Activated naive CD8-positive, alpha-beta T cell treated with anti-CD3 and anti-CD28 coated beads, Interleukin-2, amount 50 U/mL, for 24 hours (primary cell): ENCODE measurements at regions not wholly inside any gene's neighbourhood (a gene's known extent, or its start where the extent isn't known, plus 50 kb on each side); places are given as distances from the start of the nearest gene placed in this dataset.

Experiments
- ATAC-seq: fragments of 150-1000 bp; cut with Tn5 transposase; one replicate; pipeline ENCODE4 v1.10.0; 2021
- DNase-seq: peaks from one replicate; pipeline ENCODE4 v3.0.0; 2021
- H3K27ac Mint-ChIP-seq: one replicate; pipeline ENCODE4 v1.8.0; 2021; ENCODE audit warnings: mild to moderate bottlenecking, mixed read lengths
- H3K27me3 Mint-ChIP-seq: one replicate; pipeline ENCODE4 v1.8.0; 2021; ENCODE audit warnings: mixed read lengths
- H3K36me3 Mint-ChIP-seq: one replicate; pipeline ENCODE4 v1.8.0; 2021; ENCODE audit warnings: low read depth, mixed read lengths
- H3K4me1 Mint-ChIP-seq: one replicate; pipeline ENCODE4 v1.8.0; 2021; ENCODE audit warnings: mixed read lengths
- H3K4me3 Mint-ChIP-seq: one replicate; pipeline ENCODE4 v1.8.0; 2021; ENCODE audit warnings: mild to moderate bottlenecking, moderate library complexity, mixed read lengths
- H3K9me3 Mint-ChIP-seq: one replicate; pipeline ENCODE4 v1.8.0; 2021; ENCODE audit warnings: mixed read lengths

DNA sequence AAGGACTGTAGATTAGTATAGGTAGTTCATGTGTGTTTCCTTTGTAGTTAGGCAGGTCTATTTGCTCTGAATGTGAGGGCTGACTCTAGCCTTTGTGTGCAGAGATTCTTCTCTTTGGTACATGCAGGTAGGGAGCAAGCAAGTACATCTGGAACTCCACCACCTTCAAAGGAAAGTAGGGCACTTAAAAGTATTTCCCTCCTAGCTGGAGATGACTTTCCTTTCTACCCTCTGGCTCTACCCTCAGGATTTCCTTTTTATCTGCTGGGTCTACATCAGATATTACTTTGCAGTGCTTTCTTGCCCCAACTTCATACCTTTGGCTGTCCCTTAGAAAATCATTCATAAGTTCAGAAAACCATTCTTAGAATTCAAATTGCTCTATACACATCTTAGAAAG is 91.7 kb upstream of the HIVEP3 start:
- no peak for DNase-seq
- Mint-ChIP-seq H3K36me3 (no peaks in the 10 kb centered on the region), H3K9me3 (no peaks in the 10 kb centered on the region), H3K27ac (no peak overlapping the region), H3K4me1 (peaks cover 19% of the 10 kb centered on the region), H3K4me3 (no peak overlapping the region), H3K27me3 (no peaks in the 10 kb centered on the region)
- no peak for ATAC-seq

DNA sequence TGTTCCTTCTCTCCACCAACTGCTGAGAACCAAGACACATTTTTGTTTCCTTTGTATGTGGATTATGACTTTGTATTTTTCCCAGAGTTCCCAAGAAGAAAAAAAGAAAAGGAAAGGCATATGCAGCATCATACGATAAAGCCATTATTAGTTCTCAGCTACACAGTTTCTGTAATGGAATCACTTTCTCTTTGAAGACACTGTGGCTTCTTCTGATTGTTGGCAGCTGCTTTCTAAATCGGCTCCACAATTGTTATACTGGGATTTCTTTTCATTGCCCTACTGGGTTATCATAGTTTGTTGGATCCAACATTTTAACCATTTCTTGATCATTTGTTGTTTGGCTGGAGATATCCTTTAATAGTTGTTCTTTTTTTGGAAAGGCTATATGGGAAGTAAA is 89.5 kb upstream of the HIVEP3 start:
- ATAC-seq = no peak
- Mint-ChIP-seq H3K4me3 (no peak overlapping the region), H3K9me3 (no peaks in the 10 kb centered on the region), H3K36me3 (no peaks in the 10 kb centered on the region), H3K4me1 (no peaks in the 10 kb centered on the region), H3K27ac (no peak overlapping the region), H3K27me3 (no peaks in the 10 kb centered on the region)
- DNase-seq = no peak

DNA sequence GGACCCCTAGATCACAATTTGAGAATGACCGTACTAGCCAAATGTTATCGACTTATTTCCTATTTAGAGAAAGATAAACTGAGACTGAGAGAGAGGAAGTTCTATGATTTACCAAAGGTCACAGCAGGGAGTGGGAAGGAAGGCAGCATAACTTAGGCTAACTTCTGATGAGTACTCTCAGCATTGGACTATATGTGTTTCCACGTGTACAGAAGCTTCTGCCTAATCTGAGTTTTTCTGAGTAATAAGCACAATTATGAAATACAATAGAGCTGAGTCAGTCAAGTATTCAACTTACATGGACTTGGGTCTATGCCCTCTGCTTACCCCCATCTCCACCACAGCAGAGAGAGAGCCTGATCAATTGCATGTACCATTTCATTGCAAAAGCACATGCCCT is 88.1 kb upstream of the HIVEP3 start:
- DNase-seq = no peak

DNA sequence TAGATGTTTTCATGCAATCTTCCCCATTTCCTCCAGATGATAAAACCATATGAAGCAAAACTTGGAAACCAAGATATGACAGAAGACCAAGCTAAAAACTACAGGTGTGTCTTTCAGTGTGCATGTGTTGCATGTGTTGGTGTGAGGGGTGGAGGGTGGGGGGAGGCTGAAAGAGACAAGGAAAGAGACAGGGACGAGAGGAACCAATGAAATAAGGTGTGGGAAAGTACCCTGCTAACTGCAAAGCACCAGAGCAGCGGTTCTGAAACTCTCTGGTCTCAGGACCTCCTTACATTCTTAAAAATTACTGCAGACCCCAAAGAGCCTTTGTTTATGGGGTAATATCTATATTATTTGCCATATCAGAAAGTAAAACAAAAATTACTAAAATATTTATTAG is 87.4 kb upstream of the HIVEP3 start:
- H3K36me3 Mint-ChIP-seq = no peaks in the 10 kb centered on the region
- no peak for DNase-seq
- no peak overlapping the region for H3K4me3 Mint-ChIP-seq
- no peaks in the 10 kb centered on the region for H3K9me3 Mint-ChIP-seq
- no peaks in the 10 kb centered on the region for H3K4me1 Mint-ChIP-seq
- no peak for ATAC-seq
- H3K27me3 Mint-ChIP-seq = no peaks in the 10 kb centered on the region
- no peak overlapping the region for H3K27ac Mint-ChIP-seq

More for the DNA sequence above, 88.1 kb upstream of the HIVEP3 start:
- H3K27ac Mint-ChIP-seq = no peak overlapping the region
- ATAC-seq = no peak
- no peaks in the 10 kb centered on the region for H3K4me1 Mint-ChIP-seq
- H3K9me3 Mint-ChIP-seq = no peaks in the 10 kb centered on the region
- H3K36me3 Mint-ChIP-seq = no peaks in the 10 kb centered on the region
- no peak overlapping the region for H3K4me3 Mint-ChIP-seq
- no peaks in the 10 kb centered on the region for H3K27me3 Mint-ChIP-seq

DNA sequence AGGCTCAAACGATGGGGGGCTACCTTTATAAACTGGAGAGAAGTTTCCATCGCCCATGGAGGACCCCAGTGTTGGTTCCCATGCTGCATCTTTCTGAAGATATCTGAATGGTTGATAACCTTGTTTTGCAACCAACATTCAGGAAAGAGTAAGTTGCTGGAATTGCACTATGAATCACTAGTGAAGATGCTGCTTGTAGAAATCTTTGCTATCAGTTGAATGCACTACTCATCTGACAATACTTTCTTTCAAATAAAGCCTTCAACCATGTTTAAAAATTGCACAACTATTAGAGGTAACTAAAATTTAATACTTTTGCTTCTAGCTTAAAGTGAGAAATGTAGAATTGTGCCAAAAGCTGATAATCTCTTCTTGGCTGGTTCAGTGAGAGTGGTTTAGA is 86.8 kb upstream of the HIVEP3 start:
- no peaks in the 10 kb centered on the region for H3K9me3 Mint-ChIP-seq

DNA sequence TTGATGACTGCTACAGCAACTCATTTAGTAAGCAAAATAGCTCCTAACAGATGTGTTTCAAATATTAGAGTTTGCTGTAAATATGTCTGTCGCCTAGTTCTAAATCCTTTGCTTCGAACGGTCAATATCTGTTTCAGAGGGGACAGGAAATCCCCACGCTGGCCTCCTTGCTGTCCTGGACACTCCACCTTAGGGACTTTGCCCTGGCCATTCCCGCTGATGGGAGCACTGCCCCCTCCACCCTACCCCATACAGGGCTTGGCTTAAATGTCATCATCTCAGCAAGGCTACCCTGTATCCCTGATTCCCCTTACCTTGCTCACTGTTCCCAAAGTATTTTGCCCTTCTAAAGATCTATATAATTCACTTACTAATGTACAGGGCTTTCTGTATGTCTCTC is 86.1 kb upstream of the HIVEP3 start:
- DNase-seq = no peak
- H3K4me1 Mint-ChIP-seq = no peaks in the 10 kb centered on the region
- H3K4me3 Mint-ChIP-seq = no peak overlapping the region
- H3K9me3 Mint-ChIP-seq = no peaks in the 10 kb centered on the region
- no peaks in the 10 kb centered on the region for H3K36me3 Mint-ChIP-seq
- no peak overlapping the region for H3K27ac Mint-ChIP-seq
- no peak for ATAC-seq
- H3K27me3 Mint-ChIP-seq = no peaks in the 10 kb centered on the region

More for the DNA sequence above, 86.8 kb upstream of the HIVEP3 start:
- Mint-ChIP-seq H3K27ac (no peak overlapping the region), H3K36me3 (no peaks in the 10 kb centered on the region), H3K27me3 (no peaks in the 10 kb centered on the region), H3K4me1 (no peaks in the 10 kb centered on the region), H3K4me3 (no peak overlapping the region)
- DNase-seq (no peak), ATAC-seq (no peak)

DNA sequence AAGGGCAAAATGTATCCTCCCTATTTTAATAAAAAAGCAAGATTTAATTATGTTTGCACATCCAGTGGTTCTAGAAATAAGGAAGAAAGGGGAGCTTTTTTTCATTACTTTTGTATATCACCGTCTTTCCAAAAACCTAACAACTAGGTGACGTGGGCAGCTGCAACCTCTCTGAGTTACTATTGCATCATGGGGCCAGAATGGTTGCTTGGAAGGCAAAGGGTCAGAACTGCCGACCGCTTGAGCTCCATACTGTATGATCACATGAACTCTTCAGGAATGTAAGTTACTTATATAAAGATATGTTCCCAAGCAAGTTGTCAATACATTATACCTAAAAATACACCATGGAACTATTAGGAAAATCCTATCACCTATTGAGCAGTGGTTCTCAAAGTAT is 85.6 kb upstream of the HIVEP3 start:
- H3K4me3 Mint-ChIP-seq = no peak overlapping the region
- H3K36me3 Mint-ChIP-seq = no peaks in the 10 kb centered on the region
- no peaks in the 10 kb centered on the region for H3K9me3 Mint-ChIP-seq
- H3K4me1 Mint-ChIP-seq = no peaks in the 10 kb centered on the region
- H3K27ac Mint-ChIP-seq = no peak overlapping the region
- H3K27me3 Mint-ChIP-seq = no peaks in the 10 kb centered on the region
- ATAC-seq = no peak
- no peak for DNase-seq

DNA sequence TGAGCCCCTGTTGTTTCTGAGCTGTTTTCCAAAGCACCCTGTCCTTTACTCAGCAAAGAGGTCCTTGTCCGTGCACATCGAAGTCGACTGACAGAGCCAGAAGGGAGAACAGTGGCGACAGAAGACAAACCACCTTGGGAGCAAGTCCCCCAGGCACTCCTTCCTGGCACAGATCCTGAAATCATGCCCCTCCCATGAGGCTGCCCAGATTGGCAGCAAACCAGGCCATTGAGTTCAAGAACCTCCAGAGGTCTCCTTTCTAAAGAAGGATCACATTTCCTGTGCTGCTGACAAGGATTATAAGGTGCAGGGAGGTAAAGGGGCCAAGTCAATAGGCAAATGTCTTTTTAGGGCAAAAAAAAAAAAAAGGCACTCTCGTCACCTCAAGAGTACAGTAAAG is 84.7 kb upstream of the HIVEP3 start:
- Mint-ChIP-seq H3K4me3 (no peak overlapping the region), H3K27me3 (no peaks in the 10 kb centered on the region), H3K27ac (no peak overlapping the region), H3K9me3 (no peaks in the 10 kb centered on the region), H3K4me1 (no peaks in the 10 kb centered on the region), H3K36me3 (no peaks in the 10 kb centered on the region)
- no peak for ATAC-seq
- no peak for DNase-seq

DNA sequence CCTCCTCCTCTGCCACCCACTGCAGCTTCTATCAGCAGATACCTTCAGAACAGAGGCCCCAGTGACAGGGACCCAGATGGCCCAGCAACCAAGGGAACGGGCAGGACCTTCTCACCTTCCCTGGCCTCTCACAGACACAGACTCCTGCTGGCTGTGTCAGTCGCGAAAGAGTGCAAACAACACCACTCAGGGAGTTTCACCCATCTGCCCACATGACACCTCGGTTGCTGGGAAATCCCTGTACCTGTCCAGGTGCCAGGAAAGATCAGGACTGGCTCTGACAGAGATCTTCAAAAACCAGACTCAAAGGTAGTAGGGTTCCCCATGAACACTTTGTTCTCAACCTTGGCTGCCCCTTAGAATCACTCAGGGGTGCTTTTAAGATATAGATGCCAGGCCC is 83.5 kb upstream of the HIVEP3 start:
- no peaks in the 10 kb centered on the region for H3K36me3 Mint-ChIP-seq
- no peak overlapping the region for H3K4me3 Mint-ChIP-seq
- no peak for DNase-seq
- H3K9me3 Mint-ChIP-seq = no peaks in the 10 kb centered on the region
- peaks cover under 1% of the 10 kb centered on the region for H3K4me1 Mint-ChIP-seq
- H3K27ac Mint-ChIP-seq = no peak overlapping the region
- H3K27me3 Mint-ChIP-seq = no peaks in the 10 kb centered on the region
- ATAC-seq = no peak

DNA sequence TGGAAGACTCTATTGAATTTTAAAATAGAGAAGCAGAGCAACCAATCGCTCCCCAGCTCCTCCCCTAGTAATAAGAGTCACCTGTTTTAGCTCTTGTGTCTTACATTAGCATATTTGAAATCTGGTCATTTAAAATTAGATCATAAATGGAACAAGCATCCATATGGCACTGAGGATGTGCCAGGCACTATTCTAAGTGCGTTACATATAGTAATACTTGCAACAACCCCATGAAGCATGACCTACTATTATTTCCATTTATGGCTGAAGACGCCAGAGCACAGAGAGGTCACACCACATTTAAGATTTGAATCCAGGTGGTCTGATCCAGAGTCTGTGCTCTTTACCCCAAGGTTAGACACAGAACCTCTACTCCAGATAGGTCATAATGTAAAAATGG is 82.0 kb upstream of the HIVEP3 start:
- Mint-ChIP-seq H3K36me3 (no peaks in the 10 kb centered on the region), H3K4me1 (peaks cover 5% of the 10 kb centered on the region), H3K27me3 (no peaks in the 10 kb centered on the region), H3K27ac (no peak overlapping the region), H3K9me3 (no peaks in the 10 kb centered on the region), H3K4me3 (no peak overlapping the region)
- no peak for ATAC-seq
- no peak for DNase-seq

DNA sequence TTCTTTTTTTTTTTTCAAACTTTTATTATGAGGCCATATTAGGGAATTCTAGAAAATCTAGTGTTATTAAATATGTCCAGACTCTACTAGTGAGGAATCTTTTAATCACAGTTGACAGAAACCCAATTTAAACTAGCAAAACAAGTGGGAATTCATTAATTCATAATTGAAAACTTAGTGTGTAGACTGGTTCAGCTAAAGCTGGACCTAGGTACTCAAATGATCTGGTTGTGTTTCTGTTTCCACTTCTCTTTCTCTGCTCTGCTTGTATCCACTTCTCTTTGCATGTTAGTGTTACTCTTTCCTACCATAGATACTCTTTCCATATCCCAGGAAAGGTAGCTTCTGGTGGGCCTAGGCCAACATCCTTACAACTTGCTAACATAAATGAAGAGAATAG is 81.2 kb upstream of the HIVEP3 start:
- Mint-ChIP-seq H3K27ac (no peak overlapping the region), H3K4me3 (no peak overlapping the region), H3K4me1 (peaks cover 14% of the 10 kb centered on the region)

DNA sequence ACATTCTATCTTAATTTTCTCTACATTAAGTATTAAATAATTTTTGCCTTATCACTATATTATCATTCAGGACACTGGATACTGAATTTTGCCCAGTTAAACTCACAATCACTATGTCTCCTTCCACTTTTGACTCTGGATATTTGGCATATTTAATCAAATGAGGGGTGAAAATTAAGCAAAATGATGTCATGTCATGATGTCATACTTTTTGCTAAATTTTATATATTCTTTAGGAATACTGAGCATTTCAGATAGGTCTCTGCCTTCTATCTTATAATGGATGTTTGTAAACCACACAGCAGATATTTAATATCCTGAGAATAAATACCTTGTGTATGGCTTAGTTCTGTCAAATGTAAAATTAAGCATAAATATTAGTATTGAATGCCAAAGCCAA is 79.5 kb upstream of the HIVEP3 start:
- peaks cover 7% of the 10 kb centered on the region for H3K36me3 Mint-ChIP-seq
- H3K4me3 Mint-ChIP-seq = no peak overlapping the region
- ATAC-seq = no peak
- peaks cover 22% of the 10 kb centered on the region for H3K4me1 Mint-ChIP-seq
- peaks cover 13% of the 10 kb centered on the region for H3K9me3 Mint-ChIP-seq
- H3K27me3 Mint-ChIP-seq = no peaks in the 10 kb centered on the region
- H3K27ac Mint-ChIP-seq = no peak overlapping the region
- no peak for DNase-seq

More for the DNA sequence above, 81.2 kb upstream of the HIVEP3 start:
- peaks cover 5% of the 10 kb centered on the region for H3K9me3 Mint-ChIP-seq
- H3K27me3 Mint-ChIP-seq = no peaks in the 10 kb centered on the region
- ATAC-seq = no peak
- no peaks in the 10 kb centered on the region for H3K36me3 Mint-ChIP-seq
- DNase-seq = no peak

DNA sequence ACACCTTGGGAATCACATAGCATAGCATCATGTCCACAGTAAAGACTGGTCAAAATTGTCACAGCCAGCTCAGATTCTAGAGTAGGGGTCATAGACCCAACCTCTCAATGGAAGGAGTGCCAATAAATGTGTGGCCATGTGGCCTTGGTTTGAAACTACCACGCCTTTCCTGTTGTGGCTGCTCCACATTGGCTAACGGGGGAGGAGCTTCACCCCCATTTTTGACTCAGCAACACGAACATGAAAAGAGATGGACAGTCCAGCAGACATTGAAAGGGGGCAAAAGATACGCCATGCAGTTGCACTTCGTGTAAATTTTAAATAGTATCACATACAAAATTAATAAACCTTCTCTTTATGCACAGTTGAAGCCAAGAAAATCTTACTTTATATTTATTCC is 78.4 kb upstream of the HIVEP3 start:
- Mint-ChIP-seq H3K36me3 (peaks cover 7% of the 10 kb centered on the region), H3K27me3 (no peaks in the 10 kb centered on the region), H3K9me3 (peaks cover 13% of the 10 kb centered on the region), H3K4me3 (no peak overlapping the region), H3K4me1 (peaks cover 22% of the 10 kb centered on the region), H3K27ac (no peak overlapping the region)
- DNase-seq (no peak), ATAC-seq (no peak)

DNA sequence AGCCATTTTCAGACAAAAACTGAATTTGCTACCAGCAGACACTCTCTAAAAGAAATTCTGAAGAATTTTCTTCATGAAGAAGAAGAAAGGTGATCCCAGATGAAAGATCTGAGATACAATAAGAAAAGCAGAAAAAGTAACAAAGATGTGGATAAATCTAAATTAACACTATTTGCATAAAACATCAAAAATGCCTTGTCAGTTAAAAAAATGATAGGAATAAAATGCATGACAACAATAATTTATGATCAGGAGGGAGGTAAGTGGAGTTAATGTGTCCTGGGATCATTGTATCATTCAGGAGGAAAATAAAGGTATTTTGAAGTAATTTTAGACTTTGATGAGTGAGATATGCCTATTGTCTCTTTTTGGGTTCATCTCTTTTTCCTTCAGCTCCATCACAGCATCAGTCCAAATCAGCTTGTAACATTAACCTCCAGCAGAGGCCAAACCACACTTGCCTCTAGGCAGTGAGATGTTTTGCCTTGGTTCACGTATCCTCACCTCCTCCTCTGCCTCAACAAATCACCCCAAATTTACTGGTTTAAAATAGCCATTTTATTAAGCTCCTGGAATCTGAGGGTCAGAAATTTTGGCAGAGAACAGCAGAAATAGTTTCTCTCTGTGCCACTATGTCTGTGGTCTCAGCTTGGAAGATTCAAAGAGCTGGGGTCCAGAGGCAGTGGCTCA is 76.9 kb upstream of the HIVEP3 start:
- Mint-ChIP-seq H3K9me3 (peaks cover 13% of the 10 kb centered on the region), H3K27ac (no peak overlapping the region), H3K4me1 (peaks cover 22% of the 10 kb centered on the region), H3K36me3 (peaks cover 7% of the 10 kb centered on the region), H3K4me3 (no peak overlapping the region), H3K27me3 (no peaks in the 10 kb centered on the region)
- DNase-seq (no peak), ATAC-seq (no peak)

DNA sequence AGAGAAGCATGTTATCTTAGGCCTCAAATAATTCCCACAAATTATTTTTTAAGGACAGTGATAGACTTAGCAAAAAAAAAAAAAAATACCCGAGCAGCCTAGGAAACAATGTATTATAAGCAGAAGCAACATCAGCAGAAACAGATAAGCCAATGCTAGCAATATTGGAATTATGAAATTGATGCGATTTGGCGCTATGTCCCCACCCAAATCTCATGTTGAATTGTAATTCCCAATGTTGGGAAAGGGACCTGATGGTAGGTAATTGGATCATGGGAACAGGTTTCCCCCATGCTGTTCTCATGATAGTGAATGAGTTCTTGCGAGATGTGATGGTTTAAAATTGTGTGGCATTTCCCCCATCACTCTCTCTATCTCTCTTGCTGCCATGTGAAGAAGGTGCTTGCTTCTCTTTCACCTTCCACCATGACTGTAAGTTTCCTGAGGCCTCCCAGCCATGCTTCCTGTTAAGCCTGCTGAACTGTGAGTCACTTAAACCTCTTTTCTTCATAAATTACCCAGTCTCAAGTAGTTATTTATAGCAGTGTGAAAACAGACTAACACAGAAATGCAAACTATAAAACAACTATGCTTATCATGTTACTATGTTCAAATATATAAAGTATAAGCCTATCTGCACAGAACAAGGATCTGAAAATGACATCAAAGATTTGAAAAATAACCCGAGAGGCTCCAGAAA is 75.6 kb upstream of the HIVEP3 start:
- ATAC-seq = no peak
- Mint-ChIP-seq H3K4me1 (peaks cover 22% of the 10 kb centered on the region), H3K36me3 (peaks cover 7% of the 10 kb centered on the region), H3K9me3 (peaks cover 14% of the 10 kb centered on the region), H3K27me3 (no peaks in the 10 kb centered on the region), H3K27ac (no peak overlapping the region), H3K4me3 (no peak overlapping the region)
- no peak for DNase-seq
